WI38 (cell line): ENCODE measurements at regions not wholly inside any gene's neighbourhood (a gene's known extent, or its start where the extent isn't known, plus 50 kb on each side); places are given as distances from the start of the nearest gene placed in this dataset.

Source experiments
- H3K4me3 ChIP-seq: 2 replicates; pipeline ENCODE4 v1.5.1; 2011; ENCODE audit warnings: low read depth, mild to moderate bottlenecking, control low read depth, low read length
- CTCF ChIP-seq: IDR thresholded peaks from 2 replicates; pipeline ENCODE4 v1.5.1; 2012; ENCODE audit warnings: low read depth, mild to moderate bottlenecking, control low read depth, low read length

GRCh38 chr7:31448649-31449048 is 65.2 kb upstream of the ITPRID1 start:
- H3K4me3 ChIP-seq, result no peak overlapping the region
- TF ChIP-seq CTCF, result no peak

GRCh38 chr7:31455844-31456243 is 58.0 kb upstream of the ITPRID1 start:
- no peak for TF ChIP-seq CTCF
- H3K4me3 ChIP-seq, result no peak overlapping the region

- H3K4me3 ChIP-seq, result no peak overlapping the region
- no peak for TF ChIP-seq CTCF
These were observed 57.1 kb upstream of the ITPRID1 start for GRCh38 chr7:31456646-31457368.

- no peak for TF ChIP-seq CTCF
- no peak overlapping the region for H3K4me3 ChIP-seq
These were observed 56.3 kb upstream of the ITPRID1 start for GRCh38 chr7:31457551-31457950.

GRCh38 chr7:31458203-31458602 is 55.7 kb upstream of the ITPRID1 start:
- no peak for TF ChIP-seq CTCF
- H3K4me3 ChIP-seq, result no peak overlapping the region

- TF ChIP-seq CTCF, result no peak
- H3K4me3 ChIP-seq, result no peak overlapping the region
These were observed 51.3 kb upstream of the ITPRID1 start for GRCh38 chr7:31462636-31463035.
